ENCODE measurements at regions not wholly inside any gene's neighbourhood (a gene's known extent, or its start where the extent isn't known, plus 50 kb on each side); places are given as distances from the start of the nearest gene placed in this dataset.

DNA sequence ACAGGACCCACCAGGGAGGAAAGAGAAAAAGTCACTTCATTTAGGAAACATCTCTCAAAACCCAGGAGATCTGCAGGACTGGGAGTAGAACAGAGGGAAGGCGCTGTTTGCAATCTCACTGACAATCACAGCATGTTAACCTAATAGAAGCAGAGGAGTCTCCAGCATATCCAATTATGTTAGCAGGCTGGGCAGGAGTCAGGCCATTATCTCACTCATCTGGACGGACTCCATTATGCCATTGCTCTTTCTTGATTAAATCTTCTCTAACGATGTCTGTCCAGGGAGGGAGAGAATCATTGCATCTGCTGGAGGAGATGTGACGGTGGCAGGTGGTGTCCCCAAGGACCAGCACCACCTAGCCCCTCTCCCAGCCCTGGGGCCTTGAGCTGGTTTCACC lies 203.8 kb upstream of the SFSWAP start:
- TF ChIP-seq, protein P1, sequence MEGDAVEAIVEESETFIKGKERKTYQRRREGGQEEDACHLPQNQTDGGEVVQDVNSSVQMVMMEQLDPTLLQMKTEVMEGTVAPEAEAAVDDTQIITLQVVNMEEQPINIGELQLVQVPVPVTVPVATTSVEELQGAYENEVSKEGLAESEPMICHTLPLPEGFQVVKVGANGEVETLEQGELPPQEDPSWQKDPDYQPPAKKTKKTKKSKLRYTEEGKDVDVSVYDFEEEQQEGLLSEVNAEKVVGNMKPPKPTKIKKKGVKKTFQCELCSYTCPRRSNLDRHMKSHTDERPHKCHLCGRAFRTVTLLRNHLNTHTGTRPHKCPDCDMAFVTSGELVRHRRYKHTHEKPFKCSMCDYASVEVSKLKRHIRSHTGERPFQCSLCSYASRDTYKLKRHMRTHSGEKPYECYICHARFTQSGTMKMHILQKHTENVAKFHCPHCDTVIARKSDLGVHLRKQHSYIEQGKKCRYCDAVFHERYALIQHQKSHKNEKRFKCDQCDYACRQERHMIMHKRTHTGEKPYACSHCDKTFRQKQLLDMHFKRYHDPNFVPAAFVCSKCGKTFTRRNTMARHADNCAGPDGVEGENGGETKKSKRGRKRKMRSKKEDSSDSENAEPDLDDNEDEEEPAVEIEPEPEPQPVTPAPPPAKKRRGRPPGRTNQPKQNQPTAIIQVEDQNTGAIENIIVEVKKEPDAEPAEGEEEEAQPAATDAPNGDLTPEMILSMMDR (IDR thresholded peaks at IDR 0.05) = no peak
- Mint-ChIP-seq H3K27ac (no peak overlapping the region), H3K27me3 (ENCODE audit: insufficient read depth) (peaks cover 5% of the 10 kb centered on the region), H3K4me1 (ENCODE audit: low read depth) (no peaks in the 10 kb centered on the region), H3K36me3 (ENCODE audit: low read depth) (peaks cover 6% of the 10 kb centered on the region; the same call in 1 of the 2 replicates), H3K9me3 (peaks cover 41% of the 10 kb centered on the region), H3K4me3 (no peak overlapping the region)
- DNase-seq = no peak

DNA sequence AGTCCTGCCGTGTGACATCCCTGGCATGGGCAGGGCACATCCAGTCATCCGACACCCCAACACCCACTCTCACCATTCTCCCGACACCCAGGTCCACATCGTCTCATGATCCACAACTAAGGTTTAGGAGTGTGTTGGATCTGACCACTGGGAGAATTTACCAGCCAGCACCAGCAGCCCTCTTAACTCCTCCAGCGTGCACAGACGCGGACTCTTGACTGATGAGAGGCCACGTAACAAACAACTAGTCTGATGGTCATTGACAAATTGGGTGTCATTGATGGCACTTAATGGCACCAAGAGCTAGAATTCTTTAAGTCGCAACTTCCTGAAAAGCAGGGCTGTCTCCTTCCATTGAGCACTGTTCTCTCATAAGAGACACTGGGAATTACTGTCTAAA lies 203.0 kb upstream of the SFSWAP start:
- DNase-seq = no peak
- H3K27me3 Mint-ChIP-seq (ENCODE audit: insufficient read depth) = peaks cover 4% of the 10 kb centered on the region
- H3K4me1 Mint-ChIP-seq (ENCODE audit: low read depth) = no peaks in the 10 kb centered on the region
- H3K9me3 Mint-ChIP-seq = peaks cover 48% of the 10 kb centered on the region
- H3K4me3 Mint-ChIP-seq = no peak overlapping the region
- TF ChIP-seq, protein P1 (IDR thresholded peaks at IDR 0.05) = no peak
- peaks cover 6% of the 10 kb centered on the region; the same call in 1 of the 2 replicates for H3K36me3 Mint-ChIP-seq (ENCODE audit: low read depth)
- no peak overlapping the region for H3K27ac Mint-ChIP-seq

DNA sequence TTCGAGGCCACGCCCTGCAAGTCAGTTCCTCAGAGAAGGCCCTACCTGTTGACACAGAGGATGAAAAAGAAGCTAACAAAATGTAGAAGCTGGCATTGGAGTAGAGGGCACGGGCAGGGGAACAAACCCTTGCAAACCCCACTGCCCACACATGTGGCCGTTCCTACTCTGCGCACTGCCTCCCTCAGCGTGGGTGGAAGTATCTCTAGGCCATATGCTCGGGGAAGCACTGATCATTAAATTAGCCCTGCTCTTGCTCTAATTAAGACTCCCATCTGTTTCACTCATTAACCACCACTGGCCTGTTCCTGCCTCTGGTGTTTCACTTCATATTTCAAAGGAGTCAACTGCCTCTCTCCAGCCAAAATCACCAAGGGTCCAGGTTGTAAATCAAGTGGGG lies 201.2 kb upstream of the SFSWAP start:
- Mint-ChIP-seq H3K9me3 (peaks cover 57% of the 10 kb centered on the region), H3K27ac (no peak overlapping the region), H3K4me1 (ENCODE audit: low read depth) (no peaks in the 10 kb centered on the region), H3K27me3 (ENCODE audit: insufficient read depth) (peaks cover 5% of the 10 kb centered on the region), H3K36me3 (ENCODE audit: low read depth) (peaks cover 14% of the 10 kb centered on the region), H3K4me3 (no peak overlapping the region)
- TF ChIP-seq, protein P1 (IDR thresholded peaks at IDR 0.05) = no peak
- DNase-seq = no peak

DNA sequence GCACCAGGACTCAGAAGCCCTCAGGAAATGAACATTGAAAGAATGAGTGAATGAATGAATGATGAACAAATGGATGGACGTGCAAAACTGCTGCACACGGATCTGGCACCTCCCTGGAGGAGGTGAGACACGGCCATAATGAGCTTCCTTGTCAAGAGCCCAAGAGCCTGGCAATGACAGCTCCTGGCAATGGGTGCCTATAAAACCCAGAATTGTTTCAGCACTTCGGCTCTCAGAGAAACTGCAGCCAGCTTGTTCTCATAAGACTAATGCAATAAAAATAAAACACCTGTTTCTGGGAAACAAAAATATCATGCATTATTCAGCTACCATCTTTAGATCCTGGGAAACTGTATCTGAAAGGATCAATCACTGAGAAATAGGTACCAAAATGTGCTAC lies 200.5 kb upstream of the SFSWAP start:
- H3K36me3 Mint-ChIP-seq (ENCODE audit: low read depth) = peaks cover 14% of the 10 kb centered on the region
- H3K27ac Mint-ChIP-seq = no peak overlapping the region
- no peak for DNase-seq
- H3K9me3 Mint-ChIP-seq = peaks cover 63% of the 10 kb centered on the region
- H3K4me1 Mint-ChIP-seq (ENCODE audit: low read depth) = no peaks in the 10 kb centered on the region
- TF ChIP-seq, protein P1 (IDR thresholded peaks at IDR 0.05) = no peak
- peaks cover 5% of the 10 kb centered on the region for H3K27me3 Mint-ChIP-seq (ENCODE audit: insufficient read depth)
- no peak overlapping the region for H3K4me3 Mint-ChIP-seq

DNA sequence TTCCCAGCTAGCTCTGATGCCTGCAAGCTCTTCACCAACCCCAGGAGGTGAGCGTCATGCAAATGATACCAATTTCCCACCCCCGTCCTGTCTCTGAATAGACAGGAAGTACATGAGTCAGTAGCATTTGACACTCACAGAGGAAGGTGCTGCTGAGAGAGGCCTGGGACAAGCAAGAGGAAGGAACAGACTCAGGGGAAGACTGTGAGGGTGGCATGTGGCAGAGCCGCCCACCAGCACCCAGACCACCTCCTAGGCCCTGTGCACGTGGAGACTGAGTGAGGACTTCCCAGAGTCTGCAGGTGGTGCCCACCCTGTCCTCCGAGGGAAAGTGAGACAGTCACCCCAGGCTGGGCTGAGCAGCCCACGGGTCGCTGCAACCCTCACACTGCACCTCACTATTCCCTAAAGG lies 199.5 kb upstream of the SFSWAP start:
- H3K36me3 Mint-ChIP-seq (ENCODE audit: low read depth) = peaks cover 14% of the 10 kb centered on the region
- peaks cover 65% of the 10 kb centered on the region for H3K9me3 Mint-ChIP-seq
- peaks cover 3% of the 10 kb centered on the region; the same call in 1 of the 2 replicates for H3K27me3 Mint-ChIP-seq (ENCODE audit: insufficient read depth)
- H3K4me3 Mint-ChIP-seq = no peak overlapping the region
- H3K4me1 Mint-ChIP-seq (ENCODE audit: low read depth) = no peaks in the 10 kb centered on the region
- no peak overlapping the region for H3K27ac Mint-ChIP-seq
- TF ChIP-seq, protein P1 (IDR thresholded peaks at IDR 0.05) = no peak
- no peak for DNase-seq
